ENCODE measurements at regions not wholly inside any gene's neighbourhood (a gene's known extent, or its start where the extent isn't known, plus 50 kb on each side); places are given as distances from the start of the nearest gene placed in this dataset.

- TF ChIP-seq FOXP2 (optimal IDR thresholded peaks at IDR 0.05; ENCODE audit: control extremely low read depth, extremely low read length, insufficient read depth): no peak
- no peak for TF ChIP-seq EZH2 (IDR thresholded peaks at IDR 0.05)
- TF ChIP-seq POLR2AphosphoS5 (IDR thresholded peaks at IDR 0.05; ENCODE audit: borderline replicate concordance, low read depth, low read length): no peak
Measured at GRCh38 chr5:97991236-97991635, 782.2 kb upstream of the RGMB start.

Data from SK-N-MC (cell line).